Suppressor macrophage treated with lipopolysaccharide for 4 hours (primary cell): ENCODE measurements at regions not wholly inside any gene's neighbourhood (a gene's known extent, or its start where the extent isn't known, plus 50 kb on each side); places are given as distances from the start of the nearest gene placed in this dataset.
"Not testable (repeated sequence)": the region's sequence is repeated elsewhere in the genome, so short reads cannot be mapped to it uniquely, and the experiment has no call there.

Experiments
- DNase-seq: peaks from one replicate; pipeline ENCODE4 v3.0.0-alpha.2; 2020

GRCh38 chr6:18062733-18063132, 59.7 kb downstream of the NHLRC1 start:
- no peak for DNase-seq

GRCh38 chr6:18058429-18058828, 64.0 kb downstream of the NHLRC1 start:
- DNase-seq = no peak

DNA sequence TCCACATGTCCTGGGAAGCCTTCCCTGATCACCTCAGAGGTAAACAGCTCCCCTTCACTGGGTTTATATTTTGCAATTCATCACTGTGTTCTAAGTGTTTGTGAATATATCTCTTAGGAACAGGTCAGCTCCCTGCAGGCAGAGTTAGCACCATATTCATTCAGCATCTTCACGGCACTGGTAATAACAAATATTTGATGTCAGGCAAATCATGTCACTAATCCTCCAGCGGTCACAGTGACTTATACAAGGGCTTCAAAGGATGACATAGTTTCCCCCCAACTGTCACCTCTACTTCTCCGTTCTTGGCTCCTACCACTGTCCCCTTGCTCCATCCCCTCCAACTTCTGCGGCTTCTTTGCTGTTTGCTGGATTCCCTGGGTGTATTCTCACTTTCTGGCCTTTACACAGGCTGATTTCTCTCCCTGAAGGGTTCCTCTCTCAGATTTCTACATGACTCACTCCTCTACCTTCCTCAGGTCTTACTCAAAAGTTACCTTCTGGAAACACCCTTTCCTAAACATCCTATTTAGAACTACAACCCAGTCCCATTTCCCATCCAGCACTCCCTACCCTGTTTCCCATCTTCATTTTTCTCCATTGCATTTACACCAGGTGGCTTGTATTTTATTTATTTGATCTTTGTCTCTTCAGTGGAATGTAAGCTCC, 66.6 kb downstream of the NHLRC1 start:
- DNase-seq = no peak

- no peak for DNase-seq
These were observed 67.4 kb downstream of the NHLRC1 start for GRCh38 chr6:18055098-18055497.

DNA sequence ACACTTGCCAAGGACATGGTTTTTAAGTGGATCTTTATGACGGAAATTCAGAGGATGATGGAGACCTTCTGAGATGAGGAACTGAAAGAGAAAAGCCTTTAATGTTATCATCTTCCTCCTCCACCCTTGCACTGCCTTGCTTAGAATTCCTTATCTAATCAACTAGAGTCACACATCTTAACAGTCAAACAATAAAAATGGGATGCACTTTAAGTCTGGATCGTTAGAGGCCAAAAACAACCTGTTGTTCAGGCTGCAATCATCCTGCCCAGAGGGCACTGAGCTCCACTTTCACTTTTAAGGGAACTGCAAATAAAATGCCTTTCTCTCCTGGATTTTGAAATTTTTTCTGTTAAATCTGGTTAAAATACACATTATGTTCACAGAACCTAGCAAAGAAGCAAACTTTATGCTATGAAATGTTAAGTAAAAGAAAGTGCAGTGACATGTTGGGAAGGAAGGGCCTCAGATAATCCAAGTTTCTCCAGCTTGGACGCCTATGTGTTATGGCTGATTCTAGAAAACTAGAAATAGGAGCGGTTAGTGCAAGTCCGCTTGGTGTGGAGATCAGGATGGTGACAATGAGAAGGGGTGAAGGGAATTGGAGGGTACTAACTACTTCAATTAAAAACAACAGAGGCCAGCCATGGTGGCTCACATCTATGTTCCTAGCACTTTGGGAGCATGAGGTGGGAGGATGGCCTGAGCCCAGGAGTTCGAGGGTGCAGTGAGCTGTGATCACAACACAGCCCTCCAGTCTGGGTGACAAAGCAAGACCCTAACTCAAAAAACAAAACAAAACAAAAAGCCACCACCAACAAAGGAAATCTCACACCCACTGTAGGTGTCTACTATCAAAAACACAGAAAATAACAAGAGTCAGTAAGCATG, 66.4 kb upstream of the KIF13A start:
- peak; percentile 31 for DNase-seq

GRCh38 chr6:18053078-18053477, 65.6 kb upstream of the KIF13A start:
- DNase-seq = no peak

- DNase-seq = peak; percentile 9
These were observed 62.2 kb upstream of the KIF13A start for GRCh38 chr6:18049646-18050045.

GRCh38 chr6:18048953-18049630, 61.7 kb upstream of the KIF13A start:
- DNase-seq = no peak

- DNase-seq = no peak
These were observed 60.0 kb upstream of the KIF13A start for GRCh38 chr6:18047406-18047805.

- DNase-seq = no peak
These were observed 58.1 kb upstream of the KIF13A start for GRCh38 chr6:18045507-18045906.

DNA sequence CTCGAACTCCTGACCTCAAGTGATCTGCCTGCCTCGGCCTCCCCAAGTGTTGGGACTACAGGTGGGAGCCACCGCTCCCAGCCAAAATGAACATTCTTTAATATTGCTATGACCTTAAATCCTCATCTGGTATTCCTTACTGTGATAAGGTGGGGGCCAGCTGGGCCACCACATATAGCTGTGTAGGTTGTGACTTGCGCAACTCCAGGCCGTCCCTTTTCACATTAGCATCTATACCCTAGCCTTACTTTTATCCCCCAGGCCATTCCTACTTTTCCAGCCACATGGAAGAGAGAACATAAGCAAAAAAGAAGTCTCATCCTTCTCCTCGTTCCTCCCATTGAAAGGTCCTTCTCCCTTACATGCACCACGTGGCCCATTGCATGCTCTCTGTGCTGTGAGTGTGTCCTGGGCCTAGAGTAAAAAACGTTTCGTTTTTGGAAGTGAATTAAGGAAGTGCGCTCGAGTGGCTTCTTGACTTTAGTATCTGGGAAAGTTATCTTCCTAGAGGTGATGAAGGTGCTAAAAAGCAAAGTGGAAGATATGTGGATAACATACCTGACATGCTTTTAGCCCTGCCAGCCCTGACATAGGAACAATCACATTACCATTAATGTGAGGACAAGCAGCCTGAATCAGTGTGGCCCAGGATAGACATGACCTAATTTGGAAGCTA, 56.8 kb upstream of the KIF13A start:
- DNase-seq = no peak

- DNase-seq = no peak
These were observed 55.2 kb upstream of the KIF13A start for GRCh38 chr6:18042536-18043145.

DNA sequence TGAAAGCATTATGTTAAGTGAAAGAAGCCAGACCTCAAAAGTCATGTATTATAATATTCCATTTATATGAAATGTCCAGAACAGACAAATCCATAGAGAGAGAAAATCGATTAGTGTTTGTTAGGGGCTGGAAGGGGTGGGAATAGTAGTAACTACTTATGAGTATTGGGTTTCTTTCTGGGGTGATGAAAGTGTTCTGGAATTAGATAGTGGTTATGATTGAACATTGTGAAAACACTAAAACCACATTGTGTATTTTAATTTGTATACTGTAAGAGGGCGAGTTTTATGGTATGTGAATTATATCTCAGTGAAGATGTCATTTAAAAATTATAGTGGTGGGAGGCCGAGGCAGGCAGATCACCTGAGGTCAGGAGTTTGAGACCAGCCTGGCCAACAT, 52.0 kb upstream of the KIF13A start:
- no peak for DNase-seq

GRCh38 chr6:18038235-18038634, 50.8 kb upstream of the KIF13A start:
- not testable (repeated sequence) for DNase-seq
